ENCODE measurements at regions not wholly inside any gene's neighbourhood (a gene's known extent, or its start where the extent isn't known, plus 50 kb on each side); places are given as distances from the start of the nearest gene placed in this dataset.

- no peak overlapping the region for H3K4me3 ChIP-seq
- DNase-seq (no peak), ATAC-seq (peak; percentile 25)
- no peak for TF ChIP-seq CTCF (IDR thresholded peaks at IDR 0.05)
- H3K27me3 ChIP-seq, result no peaks in the 10 kb centered on the region
- no peak overlapping the region for H3K27ac ChIP-seq
- H3K4me1 ChIP-seq, result no peaks in the 10 kb centered on the region
- no peaks in the 10 kb centered on the region for H3K9me3 ChIP-seq
- H3K36me3 ChIP-seq, result no peaks in the 10 kb centered on the region
- intact Hi-C loops (cut with DNase I), result no loop called here
Measured at GRCh38 chr20:6501061-6501460, 266.4 kb upstream of the BMP2 start.

GRCh38 chr20:6499566-6499965, 267.9 kb upstream of the BMP2 start:
- intact Hi-C loops (cut with DNase I), result no loop called here
- H3K36me3 ChIP-seq, result no peaks in the 10 kb centered on the region
- no peak for DNase-seq
- H3K4me1 ChIP-seq, result no peaks in the 10 kb centered on the region
- H3K4me3 ChIP-seq, result no peak overlapping the region
- no peaks in the 10 kb centered on the region for H3K27me3 ChIP-seq
- no peak overlapping the region for H3K27ac ChIP-seq
- H3K9me3 ChIP-seq, result no peaks in the 10 kb centered on the region
- no peak for ATAC-seq
- TF ChIP-seq CTCF (IDR thresholded peaks at IDR 0.05), result no peak

GRCh38 chr20:6496874-6497273, 270.6 kb upstream of the BMP2 start:
- no peaks in the 10 kb centered on the region for H3K9me3 ChIP-seq
- ATAC-seq (peak; percentile 83), DNase-seq (peak in 1 of 4 donors; percentile 41)
- no peak overlapping the region for H3K27ac ChIP-seq
- no peaks in the 10 kb centered on the region for H3K4me1 ChIP-seq
- intact Hi-C loops (cut with DNase I), result no loop called here
- TF ChIP-seq CTCF (IDR thresholded peaks at IDR 0.05), result no peak
- no peak overlapping the region for H3K4me3 ChIP-seq
- H3K36me3 ChIP-seq, result no peaks in the 10 kb centered on the region
- no peaks in the 10 kb centered on the region for H3K27me3 ChIP-seq

GRCh38 chr20:6495907-6496306, 271.6 kb upstream of the BMP2 start:
- no peaks in the 10 kb centered on the region for H3K36me3 ChIP-seq
- H3K4me3 ChIP-seq, result no peak overlapping the region
- TF ChIP-seq CTCF (IDR thresholded peaks at IDR 0.05), result no peak
- H3K4me1 ChIP-seq, result no peaks in the 10 kb centered on the region
- intact Hi-C loops (cut with DNase I), result no loop called here
- no peaks in the 10 kb centered on the region for H3K27me3 ChIP-seq
- H3K27ac ChIP-seq, result no peak overlapping the region
- no peaks in the 10 kb centered on the region for H3K9me3 ChIP-seq
- ATAC-seq, result peak; percentile 92
- DNase-seq, result peak in 1 of 4 donors; percentile 31

- no peak for ATAC-seq
- Histone ChIP-seq H3K4me1 (no peaks in the 10 kb centered on the region), H3K4me3 (no peak overlapping the region), H3K9me3 (no peaks in the 10 kb centered on the region), H3K36me3 (no peaks in the 10 kb centered on the region), H3K27ac (no peak overlapping the region), H3K27me3 (no peaks in the 10 kb centered on the region)
- intact Hi-C loops (cut with DNase I), result no loop called here
- TF ChIP-seq CTCF (IDR thresholded peaks at IDR 0.05), result no peak
- DNase-seq, result no peak
Measured at GRCh38 chr20:6492271-6493055, 275.0 kb upstream of the BMP2 start.

Data from left lung (tissue), 4 donors.